HAP-1 (cell line): ENCODE measurements at regions not wholly inside any gene's neighbourhood (a gene's known extent, or its start where the extent isn't known, plus 50 kb on each side); places are given as distances from the start of the nearest gene placed in this dataset.

Experiments used
- DNase-seq, 2 experiments: peaks; one replicate each; pipeline ENCODE4 v3.0.0-alpha.2; 2016 to 2020; ENCODE audit warnings: low spot score in 2 of 2
- H3K27me3 ChIP-seq: fragments of 250-450 bp; sonication (Bioruptor Pico); 2 replicates; pipeline ENCODE4 v1.5.1; 2020; ENCODE audit warnings: low read depth, mild to moderate bottlenecking, moderate library complexity
- H3K36me3 ChIP-seq: fragments of 250-450 bp; sonication (Bioruptor Pico); replicated peaks from 2 replicates; pipeline ENCODE4 v1.5.1; 2020; ENCODE audit warnings: mild to moderate bottlenecking
- H3K4me1 ChIP-seq: fragments of 250-450 bp; sonication (Bioruptor Pico); 2 replicates; pipeline ENCODE4 v1.5.1; 2020; ENCODE audit warnings: mild to moderate bottlenecking
- H3K4me3 ChIP-seq: fragments of 250-450 bp; sonication (Bioruptor Pico); 2 replicates; pipeline ENCODE4 v1.5.1; 2020; ENCODE audit warnings: mild to moderate bottlenecking, moderate library complexity
- H3K9me3 ChIP-seq: fragments of 250-450 bp; sonication (Bioruptor Pico); 2 replicates; pipeline ENCODE4 v1.5.1; 2020; ENCODE audit warnings: mild to moderate bottlenecking, moderate library complexity
- in situ Hi-C: fragments of 300-500 bp; cut with MboI; formaldehyde crosslinking; loops from 3 replicates; pipeline ENCODE4 v1.14.3; 2020; ENCODE audit warnings: low sequenced_read_pairs, inconsistent platforms, mixed read lengths

GRCh38 chr16:85337910-85338637 is 225.8 kb upstream of the CIBAR2 start:
- Histone ChIP-seq H3K9me3 (no peaks in the 10 kb centered on the region), H3K36me3 (no peaks in the 10 kb centered on the region), H3K4me1 (peaks cover 36% of the 10 kb centered on the region), H3K27me3 (no peaks in the 10 kb centered on the region), H3K4me3 (no peak overlapping the region)
- in situ Hi-C loops = no loop called here
- no peak for DNase-seq

GRCh38 chr16:85338638-85338982 is 226.3 kb upstream of the CIBAR2 start:
- Histone ChIP-seq H3K4me3 (no peak overlapping the region), H3K27me3 (no peaks in the 10 kb centered on the region), H3K9me3 (no peaks in the 10 kb centered on the region), H3K36me3 (no peaks in the 10 kb centered on the region), H3K4me1 (peaks cover 36% of the 10 kb centered on the region)
- in situ Hi-C loops = no loop called here
- DNase-seq = no peak

GRCh38 chr16:85338989-85339685 is 226.9 kb upstream of the CIBAR2 start:
- no peaks in the 10 kb centered on the region for H3K9me3 ChIP-seq
- H3K27me3 ChIP-seq = no peaks in the 10 kb centered on the region
- peaks cover 32% of the 10 kb centered on the region for H3K4me1 ChIP-seq
- no peak for DNase-seq
- no peaks in the 10 kb centered on the region for H3K36me3 ChIP-seq
- no peak overlapping the region for H3K4me3 ChIP-seq
- in situ Hi-C loops = no loop called here

GRCh38 chr16:85341972-85342695 is 229.9 kb upstream of the CIBAR2 start:
- H3K4me3 ChIP-seq = no peak overlapping the region
- DNase-seq = no peak
- no peaks in the 10 kb centered on the region for H3K36me3 ChIP-seq
- H3K27me3 ChIP-seq = no peaks in the 10 kb centered on the region
- no peaks in the 10 kb centered on the region for H3K9me3 ChIP-seq
- in situ Hi-C loops = no loop called here
- peaks cover 11% of the 10 kb centered on the region for H3K4me1 ChIP-seq

GRCh38 chr16:85344502-85345128 is 232.3 kb upstream of the CIBAR2 start:
- H3K27me3 ChIP-seq = no peaks in the 10 kb centered on the region
- peaks cover 3% of the 10 kb centered on the region for H3K4me1 ChIP-seq
- no peak overlapping the region for H3K4me3 ChIP-seq
- DNase-seq = no peak
- in situ Hi-C loops = no loop called here
- H3K9me3 ChIP-seq = no peaks in the 10 kb centered on the region
- no peaks in the 10 kb centered on the region for H3K36me3 ChIP-seq

GRCh38 chr16:85345129-85345639 is 232.9 kb upstream of the CIBAR2 start:
- no peak for DNase-seq
- no peaks in the 10 kb centered on the region for H3K36me3 ChIP-seq
- H3K4me1 ChIP-seq = no peaks in the 10 kb centered on the region
- in situ Hi-C loops = no loop called here
- H3K9me3 ChIP-seq = no peaks in the 10 kb centered on the region
- no peak overlapping the region for H3K4me3 ChIP-seq
- H3K27me3 ChIP-seq = no peaks in the 10 kb centered on the region

GRCh38 chr16:85346404-85347212 is 234.3 kb upstream of the CIBAR2 start:
- Histone ChIP-seq H3K9me3 (no peaks in the 10 kb centered on the region), H3K36me3 (no peaks in the 10 kb centered on the region), H3K4me3 (no peak overlapping the region), H3K4me1 (no peaks in the 10 kb centered on the region), H3K27me3 (no peaks in the 10 kb centered on the region)
- DNase-seq = no peak
- in situ Hi-C loops = no loop called here

- no peak overlapping the region for H3K4me3 ChIP-seq
- in situ Hi-C loops = no loop called here
- peaks cover 4% of the 10 kb centered on the region; the same call in 1 of the 2 replicates for H3K4me1 ChIP-seq
- DNase-seq = peak in 1 of 2 experiments; percentile 41
- no peaks in the 10 kb centered on the region for H3K9me3 ChIP-seq
- H3K36me3 ChIP-seq = no peaks in the 10 kb centered on the region
- no peaks in the 10 kb centered on the region for H3K27me3 ChIP-seq
Observed at GRCh38 chr16:85347213-85347591, 234.9 kb upstream of the CIBAR2 start.

GRCh38 chr16:85348065-85348840 is 236.0 kb upstream of the CIBAR2 start:
- peaks cover 2% of the 10 kb centered on the region; the same call in 1 of the 2 replicates for H3K9me3 ChIP-seq
- H3K4me1 ChIP-seq = peaks cover 7% of the 10 kb centered on the region; the same call in 1 of the 2 replicates
- H3K27me3 ChIP-seq = no peaks in the 10 kb centered on the region
- in situ Hi-C loops = no loop called here
- H3K36me3 ChIP-seq = no peaks in the 10 kb centered on the region
- DNase-seq = no peak
- H3K4me3 ChIP-seq = no peak overlapping the region

- peaks cover 2% of the 10 kb centered on the region; the same call in 1 of the 2 replicates for H3K9me3 ChIP-seq
- H3K4me1 ChIP-seq = peaks cover 7% of the 10 kb centered on the region; the same call in 1 of the 2 replicates
- DNase-seq = no peak
- H3K4me3 ChIP-seq = no peak overlapping the region
- in situ Hi-C loops = no loop called here
- H3K27me3 ChIP-seq = no peaks in the 10 kb centered on the region
- H3K36me3 ChIP-seq = no peaks in the 10 kb centered on the region
Observed at GRCh38 chr16:85348911-85349334, 236.7 kb upstream of the CIBAR2 start.

GRCh38 chr16:85349365-85350145 is 237.3 kb upstream of the CIBAR2 start:
- H3K36me3 ChIP-seq = no peaks in the 10 kb centered on the region
- no peak overlapping the region for H3K4me3 ChIP-seq
- H3K4me1 ChIP-seq = peaks cover 7% of the 10 kb centered on the region; the same call in 1 of the 2 replicates
- in situ Hi-C loops = no loop called here
- no peak for DNase-seq
- H3K27me3 ChIP-seq = no peaks in the 10 kb centered on the region
- peaks cover 2% of the 10 kb centered on the region; the same call in 1 of the 2 replicates for H3K9me3 ChIP-seq
